ENCODE measurements at regions not wholly inside any gene's neighbourhood (a gene's known extent, or its start where the extent isn't known, plus 50 kb on each side); places are given as distances from the start of the nearest gene placed in this dataset.

GRCh38 chr13:54173996-54174395 lies 1145.4 kb downstream of the OLFM4 start:
- TF ChIP-seq BHLHE40 (IDR thresholded peaks at IDR 0.05; ENCODE audit: borderline replicate concordance) (no peak), FOXM1 (IDR thresholded peaks at IDR 0.05; ENCODE audit: borderline replicate concordance) (no peak), NFRKB (IDR thresholded peaks at IDR 0.05) (no peak), PKNOX1 (IDR thresholded peaks at IDR 0.05) (no peak), FOXA1 (IDR thresholded peaks at IDR 0.05) (no peak), HDGF (IDR thresholded peaks at IDR 0.05; ENCODE audit: borderline replicate concordance) (no peak), CTBP1 (IDR thresholded peaks at IDR 0.05; ENCODE audit: borderline replicate concordance) (no peak), TARDBP (IDR thresholded peaks at IDR 0.05) (no peak), SUZ12 (IDR thresholded peaks at IDR 0.05) (no peak), ZNF384 (IDR thresholded peaks at IDR 0.05) (no peak), ARNT (IDR thresholded peaks at IDR 0.05) (no peak), ELF4 (IDR thresholded peaks at IDR 0.05) (no peak)
